ENCODE measurements at regions not wholly inside any gene's neighbourhood (a gene's known extent, or its start where the extent isn't known, plus 50 kb on each side); places are given as distances from the start of the nearest gene placed in this dataset.

DNA sequence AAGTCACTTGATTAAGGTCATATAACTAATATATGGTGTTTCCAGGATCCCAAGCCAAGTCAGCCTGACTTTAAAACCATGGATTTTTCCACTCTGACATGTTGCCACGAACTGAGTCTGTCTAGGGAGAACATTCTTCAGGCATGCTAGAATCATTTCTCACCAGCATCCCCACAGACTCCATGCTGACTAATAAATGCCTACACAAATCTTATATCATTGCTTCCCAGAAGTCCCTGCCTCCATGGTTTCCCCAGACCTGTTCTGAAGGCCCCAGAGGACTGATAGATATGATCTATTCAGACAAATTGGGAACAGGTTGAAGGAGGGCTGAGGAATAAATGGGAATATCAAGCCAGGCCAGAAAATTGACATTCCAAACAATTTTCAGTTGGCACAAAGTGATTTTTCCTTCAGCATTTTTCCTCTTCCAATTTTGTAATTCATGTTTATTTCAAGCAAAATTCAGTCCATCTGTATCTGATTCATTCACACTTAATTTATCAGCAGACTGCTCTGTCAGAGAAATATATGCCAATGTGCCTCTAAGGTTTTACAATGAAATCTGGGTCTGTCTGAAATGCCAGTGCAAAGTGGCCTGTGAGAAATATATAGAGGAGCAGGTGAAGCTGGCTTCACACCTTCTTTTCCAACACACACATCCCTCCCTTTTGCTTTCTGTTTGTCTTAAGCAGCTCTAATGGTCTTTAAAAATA, 413.6 kb upstream of the TNC start:
- TF ChIP-seq EP300 (IDR thresholded peaks at IDR 0.05), result no peak
- no peak for TF ChIP-seq POLR2AphosphoS5 (IDR thresholded peaks at IDR 0.05)
- TF ChIP-seq, protein P1, sequence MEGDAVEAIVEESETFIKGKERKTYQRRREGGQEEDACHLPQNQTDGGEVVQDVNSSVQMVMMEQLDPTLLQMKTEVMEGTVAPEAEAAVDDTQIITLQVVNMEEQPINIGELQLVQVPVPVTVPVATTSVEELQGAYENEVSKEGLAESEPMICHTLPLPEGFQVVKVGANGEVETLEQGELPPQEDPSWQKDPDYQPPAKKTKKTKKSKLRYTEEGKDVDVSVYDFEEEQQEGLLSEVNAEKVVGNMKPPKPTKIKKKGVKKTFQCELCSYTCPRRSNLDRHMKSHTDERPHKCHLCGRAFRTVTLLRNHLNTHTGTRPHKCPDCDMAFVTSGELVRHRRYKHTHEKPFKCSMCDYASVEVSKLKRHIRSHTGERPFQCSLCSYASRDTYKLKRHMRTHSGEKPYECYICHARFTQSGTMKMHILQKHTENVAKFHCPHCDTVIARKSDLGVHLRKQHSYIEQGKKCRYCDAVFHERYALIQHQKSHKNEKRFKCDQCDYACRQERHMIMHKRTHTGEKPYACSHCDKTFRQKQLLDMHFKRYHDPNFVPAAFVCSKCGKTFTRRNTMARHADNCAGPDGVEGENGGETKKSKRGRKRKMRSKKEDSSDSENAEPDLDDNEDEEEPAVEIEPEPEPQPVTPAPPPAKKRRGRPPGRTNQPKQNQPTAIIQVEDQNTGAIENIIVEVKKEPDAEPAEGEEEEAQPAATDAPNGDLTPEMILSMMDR (IDR thresholded peaks at IDR 0.05), result no peak
- no peak for TF ChIP-seq POLR2A (IDR thresholded peaks at IDR 0.05)
- peak; percentile 43 for ATAC-seq
- 9 to 43% methylated on average over 1 of the region's 1 CpG for WGBS, 2 donors (ENCODE audit: low coverage in 1 of 2)
- Histone ChIP-seq H3K27ac (peak overlapping the region in 1 of 4 donors; percentile 23), H3K9me3 (no peaks in the 10 kb centered on the region), H3K4me3 (no peak overlapping the region), H3K27me3 (no peaks in the 10 kb centered on the region), H3K36me3 (no peaks in the 10 kb centered on the region), H3K4me1 (peaks cover 0 to 11% (median 0%) of the 10 kb centered on the region in 3 donors)

DNA sequence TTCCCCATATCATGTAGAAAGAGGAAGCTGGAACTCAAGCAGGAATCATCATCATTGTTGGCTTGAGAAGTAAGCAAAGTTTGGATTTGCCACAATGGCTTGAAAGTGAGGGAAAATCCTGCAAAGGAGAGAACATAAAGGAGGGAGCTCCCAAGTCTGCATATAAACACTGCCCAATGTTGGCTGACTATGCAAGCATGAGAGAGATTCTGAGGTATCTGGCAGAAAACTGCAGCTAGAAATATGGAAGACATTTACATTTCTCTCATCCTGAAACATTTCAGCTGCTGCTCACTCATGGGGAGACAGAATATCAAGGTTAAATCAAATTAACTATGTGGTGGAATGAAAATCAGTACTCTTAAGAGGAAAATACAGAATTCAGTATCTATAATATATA, 415.6 kb upstream of the TNC start:
- no peak for TF ChIP-seq POLR2AphosphoS5 (IDR thresholded peaks at IDR 0.05)
- TF ChIP-seq, protein P1 (IDR thresholded peaks at IDR 0.05), result no peak
- TF ChIP-seq EP300 (IDR thresholded peaks at IDR 0.05), result no peak
- TF ChIP-seq POLR2A (IDR thresholded peaks at IDR 0.05), result no peak
- Histone ChIP-seq H3K9me3 (no peaks in the 10 kb centered on the region), H3K27ac (no peak overlapping the region), H3K4me1 (peaks cover 0 to 11% (median 0%) of the 10 kb centered on the region in 3 donors), H3K36me3 (no peaks in the 10 kb centered on the region), H3K4me3 (no peak overlapping the region), H3K27me3 (no peaks in the 10 kb centered on the region)
- ATAC-seq, result no peak

DNA sequence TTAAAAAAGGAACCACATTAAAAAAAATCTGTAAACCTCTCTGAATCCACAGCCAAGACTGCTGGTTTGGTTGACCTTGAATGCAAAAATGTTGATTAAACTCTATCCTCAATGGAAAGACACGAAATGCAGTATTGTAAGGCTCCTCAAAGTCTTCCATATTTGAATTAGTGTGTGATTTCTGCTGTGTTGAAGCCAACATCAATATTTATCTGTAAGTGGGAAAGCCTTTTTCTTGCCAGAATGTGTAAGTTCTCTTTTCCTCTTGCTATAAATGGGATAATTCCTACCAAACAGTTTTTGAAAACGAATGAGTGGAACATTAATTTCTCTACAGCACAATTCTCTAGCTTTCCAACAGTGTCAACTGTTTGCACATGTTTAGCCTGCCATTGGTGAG, 422.1 kb upstream of the TNC start:
- H3K36me3 ChIP-seq, result no peaks in the 10 kb centered on the region
- WGBS, 2 donors (ENCODE audit: low coverage in 1 of 2), result 29 to 38% methylated on average over 2 of the region's 2 CpGs

DNA sequence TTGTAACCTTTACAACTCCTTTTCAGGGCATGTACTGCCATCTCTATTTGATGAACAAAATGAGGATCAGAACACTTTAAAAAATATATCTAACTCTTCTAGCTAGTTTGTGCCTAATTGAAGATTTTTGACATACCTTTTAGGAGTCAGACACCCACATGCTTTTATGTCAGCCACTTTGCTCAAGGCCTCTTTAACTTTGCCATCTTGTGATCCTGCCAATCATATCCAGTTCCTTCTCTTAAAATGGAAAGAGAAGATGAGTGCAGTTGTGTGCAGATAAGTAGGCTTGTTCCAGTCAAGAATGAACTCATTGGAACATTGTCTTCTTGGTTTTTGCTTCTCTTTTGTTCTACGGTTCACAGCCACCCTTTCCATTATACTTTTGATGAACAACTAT, 425.6 kb upstream of the TNC start:
- Histone ChIP-seq H3K27ac (no peak overlapping the region), H3K4me1 (no peaks in the 10 kb centered on the region), H3K36me3 (no peaks in the 10 kb centered on the region), H3K27me3 (no peaks in the 10 kb centered on the region), H3K4me3 (no peak overlapping the region), H3K9me3 (no peaks in the 10 kb centered on the region)
- WGBS, 2 donors (ENCODE audit: low coverage in 1 of 2), result 91 to 100% methylated on average over 1 of the region's 1 CpG
- no peak for TF ChIP-seq POLR2AphosphoS5 (IDR thresholded peaks at IDR 0.05)
- TF ChIP-seq EP300 (IDR thresholded peaks at IDR 0.05), result no peak
- no peak for TF ChIP-seq POLR2A (IDR thresholded peaks at IDR 0.05)
- TF ChIP-seq, protein P1 (IDR thresholded peaks at IDR 0.05), result no peak
- ATAC-seq, result no peak

More for the DNA sequence above, 422.1 kb upstream of the TNC start:
- TF ChIP-seq POLR2AphosphoS5 (IDR thresholded peaks at IDR 0.05) (no peak), EP300 (IDR thresholded peaks at IDR 0.05) (no peak)
- Histone ChIP-seq H3K4me3 (no peak overlapping the region), H3K27ac (no peak overlapping the region), H3K9me3 (no peaks in the 10 kb centered on the region), H3K4me1 (no peaks in the 10 kb centered on the region), H3K27me3 (no peaks in the 10 kb centered on the region)
- no peak for ATAC-seq

DNA sequence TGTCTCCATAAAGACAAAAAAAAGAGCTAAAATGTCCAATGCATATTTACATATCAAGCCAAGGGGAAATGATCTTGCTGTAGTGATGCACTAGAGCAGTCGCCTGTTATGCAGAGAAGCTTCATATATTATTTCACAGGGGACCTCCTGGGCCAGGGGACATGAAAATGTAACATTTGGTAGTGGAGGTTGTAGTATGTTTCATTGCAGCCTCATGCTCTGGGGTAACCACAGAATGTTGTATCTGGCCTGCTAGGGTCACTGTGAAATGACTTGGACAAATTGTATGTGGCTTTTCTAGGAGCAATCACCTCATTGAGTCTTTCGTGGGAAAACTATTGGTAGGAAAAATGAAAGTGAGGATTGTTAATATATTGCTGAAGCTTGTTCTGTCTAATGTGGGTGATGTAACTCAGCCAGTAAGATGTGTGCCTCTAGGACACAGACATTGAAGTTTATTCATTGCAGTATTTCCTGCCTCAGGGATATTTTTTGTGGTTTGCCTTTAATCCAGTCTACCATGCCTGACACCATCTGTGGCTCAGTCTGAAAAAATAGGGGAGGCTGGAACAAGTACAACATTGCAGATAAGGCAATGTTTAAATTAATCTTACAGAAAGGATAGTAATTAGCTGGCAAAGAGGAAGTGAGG, 430.8 kb upstream of the TNC start:
- Histone ChIP-seq H3K9me3 (no peaks in the 10 kb centered on the region), H3K27ac (no peak overlapping the region), H3K36me3 (no peaks in the 10 kb centered on the region), H3K27me3 (no peaks in the 10 kb centered on the region), H3K4me1 (no peaks in the 10 kb centered on the region), H3K4me3 (no peak overlapping the region)
- 58% methylated on average over 2 of the region's 2 CpGs; no CpG with 5 or more reads in 1 of the 2 donors for WGBS, 2 donors (ENCODE audit: low coverage in 1 of 2)
- no peak for ATAC-seq
- TF ChIP-seq POLR2A (IDR thresholded peaks at IDR 0.05) (no peak), EP300 (IDR thresholded peaks at IDR 0.05) (no peak), POLR2AphosphoS5 (IDR thresholded peaks at IDR 0.05) (no peak)
- TF ChIP-seq, protein P1 (IDR thresholded peaks at IDR 0.05), result no peak
